T-helper 17 cell (primary cell): ENCODE measurements at regions not wholly inside any gene's neighbourhood (a gene's known extent, or its start where the extent isn't known, plus 50 kb on each side); places are given as distances from the start of the nearest gene placed in this dataset.

Experiments used
- ATAC-seq: fragments of 150-1000 bp; cut with Tn5 transposase; 2 replicates; pipeline ENCODE4 v1.10.0; 2021; ENCODE audit warnings: mild to moderate bottlenecking, moderate library complexity
- DNase-seq, 3 donors: peaks; one replicate each; pipeline versions ENCODE4 v3.0.0 to v3.0.0-alpha.2; 2020 to 2021
- H3K9me3 ChIP-seq: one replicate; pipeline ENCODE4 v1.7.0; 2013; ENCODE audit warnings: low read length, mild to moderate bottlenecking; ENCODE audit not compliant: control insufficient read depth, poor library complexity, severe bottlenecking
- H3K27ac Mint-ChIP-seq: one replicate; pipeline ENCODE4 v1.8.0; 2022; ENCODE audit warnings: mild to moderate bottlenecking, moderate library complexity, mixed read lengths
- H3K27me3 Mint-ChIP-seq: one replicate; pipeline ENCODE4 v1.8.0; 2022; ENCODE audit warnings: mixed read lengths
- H3K36me3 Mint-ChIP-seq: one replicate; pipeline ENCODE4 v1.8.0; 2022; ENCODE audit warnings: low read depth, mixed read lengths
- H3K4me1 Mint-ChIP-seq: one replicate; pipeline ENCODE4 v1.8.0; 2022; ENCODE audit warnings: mild to moderate bottlenecking, mixed read lengths
- H3K4me3 Mint-ChIP-seq: one replicate; pipeline ENCODE4 v1.8.0; 2022; ENCODE audit warnings: mild to moderate bottlenecking, moderate library complexity, mixed read lengths

GRCh38 chr5:103454770-103455169, 107.8 kb downstream of the NUDT12 start:
- ATAC-seq: no peak
- no peak for DNase-seq
- Mint-ChIP-seq H3K27ac (no peak overlapping the region), H3K4me3 (no peak overlapping the region), H3K36me3 (no peaks in the 10 kb centered on the region), H3K27me3 (peaks cover 46% of the 10 kb centered on the region), H3K4me1 (no peaks in the 10 kb centered on the region)
- no peaks in the 10 kb centered on the region for H3K9me3 ChIP-seq

DNA sequence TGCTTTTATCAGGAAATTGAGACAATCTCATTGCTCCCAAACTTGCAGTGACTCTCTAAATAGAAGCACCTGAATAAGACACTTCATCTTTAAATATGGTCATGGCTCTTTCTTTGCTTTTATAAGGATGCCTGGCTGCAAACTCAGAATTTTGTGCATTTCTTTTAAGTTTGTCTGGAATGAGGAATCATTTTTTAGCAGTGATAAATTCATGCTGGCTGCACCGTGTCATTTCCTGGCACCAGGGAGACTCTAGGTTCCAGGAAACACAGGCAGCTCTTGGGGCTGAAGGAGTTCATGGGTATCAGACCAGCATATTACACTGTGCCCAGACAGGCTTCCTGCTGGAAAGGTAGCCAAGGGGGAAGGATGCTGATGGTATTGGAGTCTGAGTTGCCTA, 109.9 kb downstream of the NUDT12 start:
- Mint-ChIP-seq H3K27me3 (peaks cover 41% of the 10 kb centered on the region), H3K36me3 (no peaks in the 10 kb centered on the region), H3K27ac (no peak overlapping the region), H3K4me1 (no peaks in the 10 kb centered on the region), H3K4me3 (no peak overlapping the region)
- ATAC-seq (no peak), DNase-seq (no peak)
- no peaks in the 10 kb centered on the region for H3K9me3 ChIP-seq

- DNase-seq (no peak), ATAC-seq (no peak)
- Mint-ChIP-seq H3K36me3 (no peaks in the 10 kb centered on the region), H3K4me3 (no peak overlapping the region), H3K27me3 (peaks cover 41% of the 10 kb centered on the region), H3K4me1 (no peaks in the 10 kb centered on the region), H3K27ac (no peak overlapping the region)
- H3K9me3 ChIP-seq: no peaks in the 10 kb centered on the region
Observed at GRCh38 chr5:103452089-103452488, 110.5 kb downstream of the NUDT12 start.

GRCh38 chr5:103451261-103451660, 111.3 kb downstream of the NUDT12 start:
- Mint-ChIP-seq H3K27ac (no peak overlapping the region), H3K36me3 (no peaks in the 10 kb centered on the region), H3K4me3 (no peak overlapping the region), H3K27me3 (peaks cover 41% of the 10 kb centered on the region), H3K4me1 (no peaks in the 10 kb centered on the region)
- H3K9me3 ChIP-seq: no peaks in the 10 kb centered on the region
- no peak for DNase-seq
- no peak for ATAC-seq

GRCh38 chr5:103450333-103451061, 112.1 kb downstream of the NUDT12 start:
- peaks cover 41% of the 10 kb centered on the region for H3K27me3 Mint-ChIP-seq
- no peaks in the 10 kb centered on the region for H3K36me3 Mint-ChIP-seq
- DNase-seq: no peak
- no peak overlapping the region for H3K4me3 Mint-ChIP-seq
- no peak for ATAC-seq
- no peaks in the 10 kb centered on the region for H3K9me3 ChIP-seq
- H3K27ac Mint-ChIP-seq: no peak overlapping the region
- no peaks in the 10 kb centered on the region for H3K4me1 Mint-ChIP-seq

GRCh38 chr5:103446813-103447212, 115.8 kb downstream of the NUDT12 start:
- H3K27ac Mint-ChIP-seq: no peak overlapping the region
- peaks cover 16% of the 10 kb centered on the region for H3K27me3 Mint-ChIP-seq
- H3K9me3 ChIP-seq: no peaks in the 10 kb centered on the region
- no peaks in the 10 kb centered on the region for H3K36me3 Mint-ChIP-seq
- H3K4me1 Mint-ChIP-seq: peaks cover 4% of the 10 kb centered on the region
- DNase-seq (no peak), ATAC-seq (no peak)
- no peak overlapping the region for H3K4me3 Mint-ChIP-seq

GRCh38 chr5:103445426-103446035, 117.1 kb downstream of the NUDT12 start:
- no peaks in the 10 kb centered on the region for H3K9me3 ChIP-seq
- H3K36me3 Mint-ChIP-seq: no peaks in the 10 kb centered on the region
- ATAC-seq (no peak), DNase-seq (no peak)
- H3K4me3 Mint-ChIP-seq: no peak overlapping the region
- H3K4me1 Mint-ChIP-seq: peaks cover 4% of the 10 kb centered on the region
- H3K27ac Mint-ChIP-seq: no peak overlapping the region
- H3K27me3 Mint-ChIP-seq: peaks cover 5% of the 10 kb centered on the region

DNA sequence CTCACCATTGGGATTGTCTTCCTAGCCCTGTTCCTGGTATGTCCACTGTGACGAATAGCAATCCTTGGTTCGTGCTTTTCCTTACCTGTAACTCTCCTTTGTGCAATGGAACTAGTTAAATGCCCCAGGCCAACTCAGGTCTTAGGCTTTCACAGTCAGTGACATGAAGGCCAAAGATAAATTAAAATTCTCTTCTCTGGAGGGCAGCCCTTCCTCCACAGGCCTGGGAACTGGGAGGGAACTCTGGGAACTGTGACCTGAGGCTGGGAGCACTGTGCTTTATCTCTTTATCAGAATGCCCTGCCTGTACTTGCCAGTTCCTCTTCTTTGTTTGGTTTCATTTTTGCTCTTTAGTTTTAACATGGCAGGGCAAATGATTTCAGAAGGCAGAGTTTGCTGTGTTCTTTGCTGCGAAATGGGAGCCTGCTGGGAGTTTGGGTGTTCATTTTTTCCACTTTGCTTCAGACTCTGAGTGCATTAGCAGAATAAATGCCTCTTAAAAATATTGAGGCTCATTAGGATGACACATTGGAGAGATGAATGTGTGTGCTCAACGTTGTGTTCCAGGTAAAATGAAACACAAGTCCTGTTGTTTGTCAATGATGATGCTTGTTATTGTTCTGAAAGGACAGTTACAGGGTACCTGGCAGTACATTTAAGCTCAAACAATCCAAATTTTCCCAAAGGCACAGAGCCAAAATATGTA, 118.1 kb downstream of the NUDT12 start:
- Mint-ChIP-seq H3K4me3 (no peak overlapping the region), H3K27ac (no peak overlapping the region), H3K27me3 (peaks cover 5% of the 10 kb centered on the region), H3K36me3 (no peaks in the 10 kb centered on the region), H3K4me1 (peaks cover 4% of the 10 kb centered on the region)
- no peaks in the 10 kb centered on the region for H3K9me3 ChIP-seq
- ATAC-seq: no peak
- no peak for DNase-seq

- ATAC-seq: no peak
- no peak overlapping the region for H3K4me3 Mint-ChIP-seq
- peaks cover 5% of the 10 kb centered on the region for H3K27me3 Mint-ChIP-seq
- H3K36me3 Mint-ChIP-seq: no peaks in the 10 kb centered on the region
- no peaks in the 10 kb centered on the region for H3K9me3 ChIP-seq
- no peak for DNase-seq
- no peak overlapping the region for H3K27ac Mint-ChIP-seq
- H3K4me1 Mint-ChIP-seq: peaks cover 4% of the 10 kb centered on the region
Observed at GRCh38 chr5:103442750-103443149, 119.8 kb downstream of the NUDT12 start.

- H3K36me3 Mint-ChIP-seq: no peaks in the 10 kb centered on the region
- H3K27me3 Mint-ChIP-seq: peaks cover 5% of the 10 kb centered on the region
- no peaks in the 10 kb centered on the region for H3K9me3 ChIP-seq
- H3K27ac Mint-ChIP-seq: no peak overlapping the region
- no peak overlapping the region for H3K4me3 Mint-ChIP-seq
- ATAC-seq (no peak), DNase-seq (no peak)
- peaks cover 4% of the 10 kb centered on the region for H3K4me1 Mint-ChIP-seq
Observed at GRCh38 chr5:103441523-103441922, 121.1 kb downstream of the NUDT12 start.

GRCh38 chr5:103439007-103439406, 123.6 kb downstream of the NUDT12 start:
- no peak for ATAC-seq
- Mint-ChIP-seq H3K4me1 (no peaks in the 10 kb centered on the region), H3K36me3 (no peaks in the 10 kb centered on the region)

DNA sequence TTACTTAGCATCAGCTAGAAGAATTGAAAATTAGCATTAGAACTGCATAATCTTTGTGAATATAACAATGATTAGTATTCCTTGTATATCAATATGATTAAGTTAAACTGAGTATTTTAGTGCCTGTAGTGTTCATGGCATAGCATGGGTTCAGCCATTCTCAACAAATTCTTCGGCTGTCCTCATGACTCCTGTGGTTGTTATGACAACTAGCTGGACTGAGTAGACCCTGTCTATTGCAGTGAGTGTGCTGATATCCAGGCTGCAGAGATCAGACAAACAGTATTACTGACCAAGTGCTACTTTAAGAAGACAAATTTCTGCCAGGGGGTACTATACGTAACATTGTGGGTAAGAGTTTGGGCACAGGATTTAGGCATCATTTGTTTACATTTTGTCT, 125.9 kb downstream of the NUDT12 start:
- H3K9me3 ChIP-seq: no peaks in the 10 kb centered on the region
- Mint-ChIP-seq H3K4me3 (no peak overlapping the region), H3K27ac (no peak overlapping the region), H3K36me3 (no peaks in the 10 kb centered on the region), H3K27me3 (peaks cover 1% of the 10 kb centered on the region), H3K4me1 (no peaks in the 10 kb centered on the region)
- ATAC-seq: no peak
- no peak for DNase-seq

More at GRCh38 chr5:103439007-103439406, 123.6 kb downstream of the NUDT12 start:
- no peaks in the 10 kb centered on the region for H3K9me3 ChIP-seq
- no peaks in the 10 kb centered on the region for H3K27me3 Mint-ChIP-seq
- DNase-seq: no peak
- no peak overlapping the region for H3K27ac Mint-ChIP-seq
- H3K4me3 Mint-ChIP-seq: no peak overlapping the region

DNA sequence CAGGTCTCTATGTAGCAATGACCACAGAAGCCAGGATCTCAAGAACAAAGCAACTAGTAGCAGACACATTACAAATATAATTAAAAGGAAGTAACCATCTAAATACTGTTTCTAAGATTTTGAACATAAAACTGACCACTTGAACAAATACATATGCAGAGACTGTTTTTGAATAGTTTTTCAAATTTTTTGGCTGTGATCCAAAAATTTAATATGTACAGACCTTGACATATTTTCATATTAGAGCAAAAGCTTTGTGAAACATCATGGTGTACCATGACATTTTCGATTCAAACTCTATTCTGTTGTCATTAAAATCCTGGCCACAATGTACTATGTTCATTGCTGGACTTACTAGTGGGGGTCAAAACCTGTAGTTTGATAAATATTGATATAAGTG, 126.5 kb downstream of the NUDT12 start:
- DNase-seq (no peak), ATAC-seq (no peak)

More for the DNA sequence above, 126.5 kb downstream of the NUDT12 start:
- Mint-ChIP-seq H3K27me3 (peaks cover 6% of the 10 kb centered on the region), H3K36me3 (no peaks in the 10 kb centered on the region), H3K4me3 (no peak overlapping the region), H3K4me1 (no peaks in the 10 kb centered on the region), H3K27ac (no peak overlapping the region)
- H3K9me3 ChIP-seq: no peaks in the 10 kb centered on the region
